ENCODE measurements at regions not wholly inside any gene's neighbourhood (a gene's known extent, or its start where the extent isn't known, plus 50 kb on each side); places are given as distances from the start of the nearest gene placed in this dataset.

- 77 to 84% methylated on average over 3 of the region's 3 CpGs for WGBS, 2 donors
- no peak overlapping the region for H3K4me3 ChIP-seq (ENCODE audit: low read depth in 1 of 2, low read length in 2 of 2)
- H3K36me3 ChIP-seq (ENCODE audit: control insufficient read depth in 2 of 2, insufficient read depth in 2 of 2, low read length in 1 of 2), result no peaks in the 10 kb centered on the region
- H3K4me1 ChIP-seq (ENCODE audit: control insufficient read depth in 2 of 2, insufficient read depth in 2 of 2, low read length in 1 of 2), result no peaks in the 10 kb centered on the region
- no peaks in the 10 kb centered on the region for H3K27me3 ChIP-seq (ENCODE audit: control insufficient read depth in 1 of 2, insufficient read depth in 2 of 2, low read length in 2 of 2)
- no peak overlapping the region for H3K27ac ChIP-seq (ENCODE audit: low read depth in 2 of 2, low read length in 1 of 2)
- no peaks in the 10 kb centered on the region for H3K9me3 ChIP-seq (ENCODE audit: control insufficient read depth in 2 of 2, insufficient read depth in 1 of 2, low read depth in 1 of 2, low read length in 1 of 2)
These were observed 939.7 kb upstream of the ZWINT start for GRCh38 chr10:57300718-57301117.

- 85 to 87% methylated on average over 1 of the region's 1 CpG for WGBS, 2 donors
- Histone ChIP-seq H3K27ac (ENCODE audit: low read depth in 2 of 2, low read length in 1 of 2) (no peak overlapping the region), H3K4me3 (ENCODE audit: low read depth in 1 of 2, low read length in 2 of 2) (no peak overlapping the region), H3K36me3 (ENCODE audit: control insufficient read depth in 2 of 2, insufficient read depth in 2 of 2, low read length in 1 of 2) (no peaks in the 10 kb centered on the region), H3K4me1 (ENCODE audit: control insufficient read depth in 2 of 2, insufficient read depth in 2 of 2, low read length in 1 of 2) (no peaks in the 10 kb centered on the region), H3K27me3 (ENCODE audit: control insufficient read depth in 1 of 2, insufficient read depth in 2 of 2, low read length in 2 of 2) (no peaks in the 10 kb centered on the region), H3K9me3 (ENCODE audit: control insufficient read depth in 2 of 2, insufficient read depth in 1 of 2, low read depth in 1 of 2, low read length in 1 of 2) (no peaks in the 10 kb centered on the region)
These were observed 933.6 kb upstream of the ZWINT start for GRCh38 chr10:57294698-57295097.

- Histone ChIP-seq H3K36me3 (ENCODE audit: control insufficient read depth in 2 of 2, insufficient read depth in 2 of 2, low read length in 1 of 2) (no peaks in the 10 kb centered on the region), H3K4me3 (ENCODE audit: low read depth in 1 of 2, low read length in 2 of 2) (no peak overlapping the region), H3K4me1 (ENCODE audit: control insufficient read depth in 2 of 2, insufficient read depth in 2 of 2, low read length in 1 of 2) (no peaks in the 10 kb centered on the region), H3K27ac (ENCODE audit: low read depth in 2 of 2, low read length in 1 of 2) (no peak overlapping the region), H3K9me3 (ENCODE audit: control insufficient read depth in 2 of 2, insufficient read depth in 1 of 2, low read depth in 1 of 2, low read length in 1 of 2) (no peaks in the 10 kb centered on the region), H3K27me3 (ENCODE audit: control insufficient read depth in 1 of 2, insufficient read depth in 2 of 2, low read length in 2 of 2) (no peaks in the 10 kb centered on the region)
These were observed 927.7 kb upstream of the ZWINT start for GRCh38 chr10:57288754-57289153.

GRCh38 chr10:57262892-57263291, 901.8 kb upstream of the ZWINT start:
- no peak overlapping the region for H3K27ac ChIP-seq (ENCODE audit: low read depth in 2 of 2, low read length in 1 of 2)
- H3K9me3 ChIP-seq (ENCODE audit: control insufficient read depth in 2 of 2, insufficient read depth in 1 of 2, low read depth in 1 of 2, low read length in 1 of 2), result no peaks in the 10 kb centered on the region
- 45% methylated on average over 3 of the region's 3 CpGs for WGBS, 2 donors
- no peaks in the 10 kb centered on the region for H3K27me3 ChIP-seq (ENCODE audit: control insufficient read depth in 1 of 2, insufficient read depth in 2 of 2, low read length in 2 of 2)
- no peaks in the 10 kb centered on the region for H3K36me3 ChIP-seq (ENCODE audit: control insufficient read depth in 2 of 2, insufficient read depth in 2 of 2, low read length in 1 of 2)
- H3K4me1 ChIP-seq (ENCODE audit: control insufficient read depth in 2 of 2, insufficient read depth in 2 of 2, low read length in 1 of 2), result no peaks in the 10 kb centered on the region
- H3K4me3 ChIP-seq (ENCODE audit: low read depth in 1 of 2, low read length in 2 of 2), result no peak overlapping the region

- Histone ChIP-seq H3K4me1 (ENCODE audit: control insufficient read depth in 2 of 2, insufficient read depth in 2 of 2, low read length in 1 of 2) (no peaks in the 10 kb centered on the region), H3K4me3 (ENCODE audit: low read depth in 1 of 2, low read length in 2 of 2) (no peak overlapping the region), H3K36me3 (ENCODE audit: control insufficient read depth in 2 of 2, insufficient read depth in 2 of 2, low read length in 1 of 2) (no peaks in the 10 kb centered on the region), H3K9me3 (ENCODE audit: control insufficient read depth in 2 of 2, insufficient read depth in 1 of 2, low read depth in 1 of 2, low read length in 1 of 2) (no peaks in the 10 kb centered on the region), H3K27me3 (ENCODE audit: control insufficient read depth in 1 of 2, insufficient read depth in 2 of 2, low read length in 2 of 2) (no peaks in the 10 kb centered on the region), H3K27ac (ENCODE audit: low read depth in 2 of 2, low read length in 1 of 2) (no peak overlapping the region)
- WGBS, 2 donors, result 86 to 89% methylated on average over 2 of the region's 2 CpGs
These were observed 899.1 kb upstream of the ZWINT start for GRCh38 chr10:57260175-57260574.

GRCh38 chr10:57249615-57250281, 888.7 kb upstream of the ZWINT start:
- Histone ChIP-seq H3K27me3 (ENCODE audit: control insufficient read depth in 1 of 2, insufficient read depth in 2 of 2, low read length in 2 of 2) (no peaks in the 10 kb centered on the region), H3K4me1 (ENCODE audit: control insufficient read depth in 2 of 2, insufficient read depth in 2 of 2, low read length in 1 of 2) (no peaks in the 10 kb centered on the region), H3K36me3 (ENCODE audit: control insufficient read depth in 2 of 2, insufficient read depth in 2 of 2, low read length in 1 of 2) (no peaks in the 10 kb centered on the region), H3K9me3 (ENCODE audit: control insufficient read depth in 2 of 2, insufficient read depth in 1 of 2, low read depth in 1 of 2, low read length in 1 of 2) (peaks cover 4 to 10% of the 10 kb centered on the region in 2 donors), H3K27ac (ENCODE audit: low read depth in 2 of 2, low read length in 1 of 2) (no peak overlapping the region), H3K4me3 (ENCODE audit: low read depth in 1 of 2, low read length in 2 of 2) (no peak overlapping the region)
- 86 to 88% methylated on average over 28 to 32 of the region's 32 CpGs for WGBS, 2 donors

- H3K36me3 ChIP-seq (ENCODE audit: control insufficient read depth in 2 of 2, insufficient read depth in 2 of 2, low read length in 1 of 2), result no peaks in the 10 kb centered on the region
- 34 to 45% methylated on average over 4 of the region's 4 CpGs for WGBS, 2 donors
These were observed 886.2 kb upstream of the ZWINT start for GRCh38 chr10:57247271-57247670.

GRCh38 chr10:57225920-57226319, 864.9 kb upstream of the ZWINT start:
- H3K4me3 ChIP-seq (ENCODE audit: low read depth in 1 of 2, low read length in 2 of 2), result no peak overlapping the region
- H3K27me3 ChIP-seq (ENCODE audit: control insufficient read depth in 1 of 2, insufficient read depth in 2 of 2, low read length in 2 of 2), result no peaks in the 10 kb centered on the region
- no peaks in the 10 kb centered on the region for H3K36me3 ChIP-seq (ENCODE audit: control insufficient read depth in 2 of 2, insufficient read depth in 2 of 2, low read length in 1 of 2)
- H3K9me3 ChIP-seq (ENCODE audit: control insufficient read depth in 2 of 2, insufficient read depth in 1 of 2, low read depth in 1 of 2, low read length in 1 of 2), result peaks cover 2% of the 10 kb centered on the region in 2 donors
- H3K27ac ChIP-seq (ENCODE audit: low read depth in 2 of 2, low read length in 1 of 2), result no peak overlapping the region
- H3K4me1 ChIP-seq (ENCODE audit: control insufficient read depth in 2 of 2, insufficient read depth in 2 of 2, low read length in 1 of 2), result no peaks in the 10 kb centered on the region
- WGBS, 2 donors, result 49 to 62% methylated on average over 3 of the region's 3 CpGs

More at GRCh38 chr10:57247271-57247670, 886.2 kb upstream of the ZWINT start:
- peaks cover 4 to 10% of the 10 kb centered on the region in 2 donors for H3K9me3 ChIP-seq (ENCODE audit: control insufficient read depth in 2 of 2, insufficient read depth in 1 of 2, low read depth in 1 of 2, low read length in 1 of 2)
- no peaks in the 10 kb centered on the region for H3K27me3 ChIP-seq (ENCODE audit: control insufficient read depth in 1 of 2, insufficient read depth in 2 of 2, low read length in 2 of 2)
- no peaks in the 10 kb centered on the region for H3K4me1 ChIP-seq (ENCODE audit: control insufficient read depth in 2 of 2, insufficient read depth in 2 of 2, low read length in 1 of 2)
- H3K4me3 ChIP-seq (ENCODE audit: low read depth in 1 of 2, low read length in 2 of 2), result no peak overlapping the region
- no peak overlapping the region for H3K27ac ChIP-seq (ENCODE audit: low read depth in 2 of 2, low read length in 1 of 2)

- WGBS, 2 donors, result 53 to 61% methylated on average over 2 of the region's 2 CpGs
- no peaks in the 10 kb centered on the region for H3K36me3 ChIP-seq (ENCODE audit: control insufficient read depth in 2 of 2, insufficient read depth in 2 of 2, low read length in 1 of 2)
- H3K27ac ChIP-seq (ENCODE audit: low read depth in 2 of 2, low read length in 1 of 2), result no peak overlapping the region
- no peaks in the 10 kb centered on the region for H3K4me1 ChIP-seq (ENCODE audit: control insufficient read depth in 2 of 2, insufficient read depth in 2 of 2, low read length in 1 of 2)
- H3K27me3 ChIP-seq (ENCODE audit: control insufficient read depth in 1 of 2, insufficient read depth in 2 of 2, low read length in 2 of 2), result no peaks in the 10 kb centered on the region
- no peaks in the 10 kb centered on the region for H3K9me3 ChIP-seq (ENCODE audit: control insufficient read depth in 2 of 2, insufficient read depth in 1 of 2, low read depth in 1 of 2, low read length in 1 of 2)
- H3K4me3 ChIP-seq (ENCODE audit: low read depth in 1 of 2, low read length in 2 of 2), result no peak overlapping the region
These were observed 863.8 kb upstream of the ZWINT start for GRCh38 chr10:57224811-57225210.

GRCh38 chr10:57222603-57223002, 861.5 kb upstream of the ZWINT start:
- H3K36me3 ChIP-seq (ENCODE audit: control insufficient read depth in 2 of 2, insufficient read depth in 2 of 2, low read length in 1 of 2), result no peaks in the 10 kb centered on the region
- 33 to 44% methylated on average over 2 of the region's 2 CpGs for WGBS, 2 donors
- no peaks in the 10 kb centered on the region for H3K9me3 ChIP-seq (ENCODE audit: control insufficient read depth in 2 of 2, insufficient read depth in 1 of 2, low read depth in 1 of 2, low read length in 1 of 2)
- H3K27ac ChIP-seq (ENCODE audit: low read depth in 2 of 2, low read length in 1 of 2), result no peak overlapping the region
- H3K4me1 ChIP-seq (ENCODE audit: control insufficient read depth in 2 of 2, insufficient read depth in 2 of 2, low read length in 1 of 2), result no peaks in the 10 kb centered on the region
- no peak overlapping the region for H3K4me3 ChIP-seq (ENCODE audit: low read depth in 1 of 2, low read length in 2 of 2)
- H3K27me3 ChIP-seq (ENCODE audit: control insufficient read depth in 1 of 2, insufficient read depth in 2 of 2, low read length in 2 of 2), result no peaks in the 10 kb centered on the region

All from esophagus (tissue), 2 donors.